ENCODE measurements at regions not wholly inside any gene's neighbourhood (a gene's known extent, or its start where the extent isn't known, plus 50 kb on each side); places are given as distances from the start of the nearest gene placed in this dataset.

GRCh38 chr1:219414250-219414649 lies 198.7 kb downstream of the ZC3H11B start (continued):
- TF ChIP-seq, protein P1, sequence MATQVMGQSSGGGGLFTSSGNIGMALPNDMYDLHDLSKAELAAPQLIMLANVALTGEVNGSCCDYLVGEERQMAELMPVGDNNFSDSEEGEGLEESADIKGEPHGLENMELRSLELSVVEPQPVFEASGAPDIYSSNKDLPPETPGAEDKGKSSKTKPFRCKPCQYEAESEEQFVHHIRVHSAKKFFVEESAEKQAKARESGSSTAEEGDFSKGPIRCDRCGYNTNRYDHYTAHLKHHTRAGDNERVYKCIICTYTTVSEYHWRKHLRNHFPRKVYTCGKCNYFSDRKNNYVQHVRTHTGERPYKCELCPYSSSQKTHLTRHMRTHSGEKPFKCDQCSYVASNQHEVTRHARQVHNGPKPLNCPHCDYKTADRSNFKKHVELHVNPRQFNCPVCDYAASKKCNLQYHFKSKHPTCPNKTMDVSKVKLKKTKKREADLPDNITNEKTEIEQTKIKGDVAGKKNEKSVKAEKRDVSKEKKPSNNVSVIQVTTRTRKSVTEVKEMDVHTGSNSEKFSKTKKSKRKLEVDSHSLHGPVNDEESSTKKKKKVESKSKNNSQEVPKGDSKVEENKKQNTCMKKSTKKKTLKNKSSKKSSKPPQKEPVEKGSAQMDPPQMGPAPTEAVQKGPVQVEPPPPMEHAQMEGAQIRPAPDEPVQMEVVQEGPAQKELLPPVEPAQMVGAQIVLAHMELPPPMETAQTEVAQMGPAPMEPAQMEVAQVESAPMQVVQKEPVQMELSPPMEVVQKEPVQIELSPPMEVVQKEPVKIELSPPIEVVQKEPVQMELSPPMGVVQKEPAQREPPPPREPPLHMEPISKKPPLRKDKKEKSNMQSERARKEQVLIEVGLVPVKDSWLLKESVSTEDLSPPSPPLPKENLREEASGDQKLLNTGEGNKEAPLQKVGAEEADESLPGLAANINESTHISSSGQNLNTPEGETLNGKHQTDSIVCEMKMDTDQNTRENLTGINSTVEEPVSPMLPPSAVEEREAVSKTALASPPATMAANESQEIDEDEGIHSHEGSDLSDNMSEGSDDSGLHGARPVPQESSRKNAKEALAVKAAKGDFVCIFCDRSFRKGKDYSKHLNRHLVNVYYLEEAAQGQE (IDR thresholded peaks at IDR 0.05): no peak
- TF ChIP-seq ELK1 (IDR thresholded peaks at IDR 0.05; ENCODE audit: low read depth, low read length): no peak
- TF ChIP-seq POLR2AphosphoS2 (conservative IDR thresholded peaks at IDR 0.05; ENCODE audit: low read length): no peak
- no peak for TF ChIP-seq KDM1A (IDR thresholded peaks at IDR 0.05; ENCODE audit: low read depth)
- TF ChIP-seq, protein P2, sequence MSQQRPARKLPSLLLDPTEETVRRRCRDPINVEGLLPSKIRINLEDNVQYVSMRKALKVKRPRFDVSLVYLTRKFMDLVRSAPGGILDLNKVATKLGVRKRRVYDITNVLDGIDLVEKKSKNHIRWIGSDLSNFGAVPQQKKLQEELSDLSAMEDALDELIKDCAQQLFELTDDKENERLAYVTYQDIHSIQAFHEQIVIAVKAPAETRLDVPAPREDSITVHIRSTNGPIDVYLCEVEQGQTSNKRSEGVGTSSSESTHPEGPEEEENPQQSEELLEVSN (IDR thresholded peaks at IDR 0.05; ENCODE audit: borderline replicate concordance, low read depth): no peak
- no peak for TF ChIP-seq CTCF (IDR thresholded peaks at IDR 0.05)
- TF ChIP-seq RAD21 (conservative IDR thresholded peaks at IDR 0.05 in 1 of 2, IDR thresholded peaks at IDR 0.05 in 1 of 2): no peak
- no peak for TF ChIP-seq HOXB13 (CRISPR knock-in tag; IDR thresholded peaks at IDR 0.05; ENCODE audit: low read depth)

DNA sequence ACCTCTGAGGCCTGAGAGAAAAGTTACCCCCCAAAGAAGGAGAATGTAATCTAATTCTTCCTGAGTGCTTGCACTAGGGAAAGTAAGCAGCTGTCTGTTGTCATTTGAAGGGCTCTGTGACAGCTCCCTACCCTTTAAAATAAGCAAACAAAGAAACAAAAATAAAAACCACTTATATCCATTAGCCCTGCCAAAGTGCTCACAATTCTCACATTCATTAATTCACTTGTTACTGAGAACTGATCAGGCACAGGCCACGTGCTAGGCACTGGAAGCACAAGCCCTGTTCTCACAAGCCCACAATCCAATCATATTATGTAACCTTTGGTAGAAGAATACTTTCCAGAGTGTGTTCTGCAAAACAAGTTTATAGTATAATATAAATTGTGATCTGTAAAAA lies 199.4 kb downstream of the ZC3H11B start:
- no peaks in the 10 kb centered on the region for H3K9me3 ChIP-seq
- no peak for FAIRE-seq
- ChIA-PET POLR2A (no interaction called here), CTCF (no interaction called here)
- TF ChIP-seq KDM1A (IDR thresholded peaks at IDR 0.05; ENCODE audit: low read depth) (no peak), RAD21 (conservative IDR thresholded peaks at IDR 0.05 in 1 of 2, IDR thresholded peaks at IDR 0.05 in 1 of 2) (no peak), EHMT2 (IDR thresholded peaks at IDR 0.05; ENCODE audit: low read depth) (no peak), FOSB (CRISPR knock-in tag; IDR thresholded peaks at IDR 0.05) (no peak), HOXA7 (CRISPR knock-in tag; IDR thresholded peaks at IDR 0.05) (no peak), KDM5A (IDR thresholded peaks at IDR 0.05) (no peak), ZC3H11A (IDR thresholded peaks at IDR 0.05) (no peak), MAZ (IDR thresholded peaks at IDR 0.05; ENCODE audit: borderline replicate concordance, low read depth, low read length) (no peak), CHD4 (IDR thresholded peaks at IDR 0.05; ENCODE audit: borderline replicate concordance) (no peak), SMC3 (IDR thresholded peaks at IDR 0.05) (no peak), BHLHE40 (IDR thresholded peaks at IDR 0.05; ENCODE audit: low read depth, low read length) (no peak), POLR2A (IDR thresholded peaks at IDR 0.05; ENCODE audit: low read length) (no peak)
- TF ChIP-seq, protein P2 (IDR thresholded peaks at IDR 0.05; ENCODE audit: borderline replicate concordance, low read depth): no peak
- TF ChIP-seq, protein P3, sequence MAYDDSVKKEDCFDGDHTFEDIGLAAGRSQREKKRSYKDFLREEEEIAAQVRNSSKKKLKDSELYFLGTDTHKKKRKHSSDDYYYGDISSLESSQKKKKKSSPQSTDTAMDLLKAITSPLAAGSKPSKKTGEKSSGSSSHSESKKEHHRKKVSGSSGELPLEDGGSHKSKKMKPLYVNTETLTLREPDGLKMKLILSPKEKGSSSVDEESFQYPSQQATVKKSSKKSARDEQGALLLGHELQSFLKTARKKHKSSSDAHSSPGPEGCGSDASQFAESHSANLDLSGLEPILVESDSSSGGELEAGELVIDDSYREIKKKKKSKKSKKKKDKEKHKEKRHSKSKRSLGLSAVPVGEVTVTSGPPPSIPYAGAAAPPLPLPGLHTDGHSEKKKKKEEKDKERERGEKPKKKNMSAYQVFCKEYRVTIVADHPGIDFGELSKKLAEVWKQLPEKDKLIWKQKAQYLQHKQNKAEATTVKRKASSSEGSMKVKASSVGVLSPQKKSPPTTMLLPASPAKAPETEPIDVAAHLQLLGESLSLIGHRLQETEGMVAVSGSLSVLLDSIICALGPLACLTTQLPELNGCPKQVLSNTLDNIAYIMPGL (CRISPR knock-in tag; IDR thresholded peaks at IDR 0.05; ENCODE audit: borderline replicate concordance): no peak
- TF ChIP-seq, protein P4, sequence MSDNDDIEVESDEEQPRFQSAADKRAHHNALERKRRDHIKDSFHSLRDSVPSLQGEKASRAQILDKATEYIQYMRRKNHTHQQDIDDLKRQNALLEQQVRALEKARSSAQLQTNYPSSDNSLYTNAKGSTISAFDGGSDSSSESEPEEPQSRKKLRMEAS (IDR thresholded peaks at IDR 0.05): no peak
- 57% methylated on average over 1 of the region's 1 CpG for WGBS (ENCODE audit: missing lambda C conversion rate)
- no peak overlapping the region for H3K4me3 ChIP-seq
- no peak overlapping the region for H3K27ac ChIP-seq
- 0 out of 3 replicates have a peak, but pooled peaks cover 3% of the 10 kb centered on the region for H3K4me1 ChIP-seq
- no peak overlapping the region for H3K4me2 ChIP-seq
- no peak for ATAC-seq
- DNase-seq (ENCODE audit: low read depth in 1 of 2, low spot score in 1 of 2): no peak

Measured in A549 (cell line).